ENCODE measurements at regions not wholly inside any gene's neighbourhood (a gene's known extent, or its start where the extent isn't known, plus 50 kb on each side); places are given as distances from the start of the nearest gene placed in this dataset.
"Not testable (repeated sequence)": the region's sequence is repeated elsewhere in the genome, so short reads cannot be mapped to it uniquely, and the experiment has no call there.

DNA sequence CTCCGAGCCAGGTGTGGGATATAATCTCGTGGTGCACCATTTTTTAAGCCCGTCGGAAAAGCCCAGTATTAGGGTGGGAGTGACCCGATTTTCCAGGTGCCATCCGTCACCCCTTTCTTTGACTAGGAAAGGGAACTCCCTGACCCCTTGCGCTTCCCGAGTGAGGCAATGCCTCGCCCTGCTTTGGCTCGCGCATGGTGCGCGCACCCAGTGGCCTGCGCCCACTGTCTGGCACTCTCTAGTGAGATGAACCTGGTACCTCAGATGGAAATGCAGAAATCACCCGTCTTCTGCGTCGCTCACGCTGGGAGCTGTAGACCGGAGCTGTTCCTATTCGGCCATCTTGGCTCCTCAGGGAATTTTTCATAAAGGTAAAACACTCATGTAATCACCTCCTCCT, 63.9 kb downstream of the RWDD3 start:
- H3K27ac ChIP-seq; H3K36me3 ChIP-seq (ENCODE audit: low read depth); H2AFZ ChIP-seq; H3K27me3 ChIP-seq (replicated peaks; ENCODE audit: insufficient read depth); H3K79me2 ChIP-seq (ENCODE audit: insufficient read depth); H3K9me3 ChIP-seq (ENCODE audit: low read depth); H3K4me2 ChIP-seq (ENCODE audit: unreplicated experiment); in situ Hi-C loops (cut with MboI); DNase-seq; H3K9me2 ChIP-seq (ENCODE audit: insufficient read depth); H4K20me1 ChIP-seq (ENCODE audit: insufficient read depth); H3F3A ChIP-seq (ENCODE audit: insufficient read depth); H3K4me1 ChIP-seq (ENCODE audit: insufficient read depth); H3K4me3 ChIP-seq; H3K9ac ChIP-seq: not testable (repeated sequence)
- WGBS, 2 experiments (ENCODE audit: low coverage in 1 of 2, low lambda C conversion rate in 2 of 2, missing lambda C conversion rate in 2 of 2) = 77% methylated on average over 20 of the region's 20 CpGs

DNA sequence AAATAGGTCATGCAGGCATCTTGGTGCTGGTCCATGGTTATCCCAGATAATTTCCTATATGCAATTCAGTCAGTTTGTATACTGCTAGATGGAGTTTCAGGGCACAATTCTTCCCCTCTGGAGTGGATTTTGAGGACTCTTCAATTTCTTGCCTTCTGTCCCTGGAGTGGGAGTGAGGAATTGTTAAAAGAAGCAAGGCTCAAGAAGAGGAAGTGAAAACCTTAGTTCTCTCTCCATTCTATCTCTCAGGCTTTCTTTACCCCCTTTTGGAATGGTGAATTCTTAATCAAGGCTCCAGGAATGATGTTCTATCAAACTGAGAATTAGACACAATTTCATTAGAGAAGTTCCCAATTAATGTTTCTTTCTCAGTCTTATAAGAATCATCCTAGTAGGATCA, 67.1 kb downstream of the RWDD3 start:
- no peaks in the 10 kb centered on the region for H3K36me3 ChIP-seq (ENCODE audit: low read depth)
- no peaks in the 10 kb centered on the region for H3K79me2 ChIP-seq (ENCODE audit: insufficient read depth)
- no peak overlapping the region for H3K27ac ChIP-seq
- no peaks in the 10 kb centered on the region for H3K9me2 ChIP-seq (ENCODE audit: insufficient read depth)
- H3K27me3 ChIP-seq (replicated peaks; ENCODE audit: insufficient read depth) = 0 out of 2 replicates have a peak, but pooled peaks cover under 1% of the 10 kb centered on the region
- H4K20me1 ChIP-seq (ENCODE audit: insufficient read depth) = no peaks in the 10 kb centered on the region
- no peak for DNase-seq
- in situ Hi-C loops (cut with MboI) = no loop called here
- no peak overlapping the region for H3K4me3 ChIP-seq
- H3K4me2 ChIP-seq (ENCODE audit: unreplicated experiment) = no peak overlapping the region
- no peaks in the 10 kb centered on the region for H3K9me3 ChIP-seq (ENCODE audit: low read depth)
- H3K4me1 ChIP-seq (ENCODE audit: insufficient read depth) = no peaks in the 10 kb centered on the region
- no peaks in the 10 kb centered on the region for H3F3A ChIP-seq (ENCODE audit: insufficient read depth)
- no peak overlapping the region for H2AFZ ChIP-seq
- no peak overlapping the region for H3K9ac ChIP-seq
- TF ChIP-seq EZH2phosphoT487 (IDR thresholded peaks at IDR 0.05; ENCODE audit: insufficient read depth, low read depth) (no peak), EZH2 (IDR thresholded peaks at IDR 0.05; ENCODE audit: insufficient read depth, poor library complexity, severe bottlenecking) (no peak)

DNA sequence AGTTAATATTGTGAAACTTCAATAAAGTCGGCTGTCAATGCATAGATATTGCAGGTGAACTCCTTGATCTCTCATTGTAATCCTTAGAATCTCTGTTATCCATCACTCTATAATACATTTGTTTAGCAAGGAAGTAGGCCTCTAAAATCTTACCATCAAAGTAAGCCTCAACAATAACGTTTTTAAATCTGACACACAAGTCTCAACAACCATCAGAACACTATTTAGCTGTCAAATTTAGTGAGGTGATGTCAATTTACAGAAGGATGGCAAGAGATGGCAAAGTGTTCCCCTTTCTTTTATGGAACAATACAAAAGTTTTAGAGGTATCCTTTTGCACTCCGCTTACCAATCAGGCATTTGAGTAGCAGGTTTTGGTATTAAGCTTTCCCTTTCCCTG, 67.6 kb downstream of the RWDD3 start:
- H2AFZ ChIP-seq = no peak overlapping the region
- no peaks in the 10 kb centered on the region for H3K36me3 ChIP-seq (ENCODE audit: low read depth)
- no peak overlapping the region for H3K4me2 ChIP-seq (ENCODE audit: unreplicated experiment)
- no peaks in the 10 kb centered on the region for H3F3A ChIP-seq (ENCODE audit: insufficient read depth)
- H3K4me1 ChIP-seq (ENCODE audit: insufficient read depth) = no peaks in the 10 kb centered on the region
- H3K9me3 ChIP-seq (ENCODE audit: low read depth) = no peaks in the 10 kb centered on the region
- TF ChIP-seq EZH2phosphoT487 (IDR thresholded peaks at IDR 0.05; ENCODE audit: insufficient read depth, low read depth) = no peak
- no peak for TF ChIP-seq EZH2 (IDR thresholded peaks at IDR 0.05; ENCODE audit: insufficient read depth, poor library complexity, severe bottlenecking)
- H3K27me3 ChIP-seq (replicated peaks; ENCODE audit: insufficient read depth) = peaks cover 6% of the 10 kb centered on the region; the same call in 1 of the 2 replicates
- WGBS, 2 experiments (ENCODE audit: low coverage in 1 of 2, low lambda C conversion rate in 2 of 2, missing lambda C conversion rate in 2 of 2) = 36 to 50% methylated on average over 3 of the region's 3 CpGs
- H3K9me2 ChIP-seq (ENCODE audit: insufficient read depth) = no peaks in the 10 kb centered on the region
- H3K4me3 ChIP-seq = no peak overlapping the region
- H3K9ac ChIP-seq = no peak overlapping the region
- H3K79me2 ChIP-seq (ENCODE audit: insufficient read depth) = no peaks in the 10 kb centered on the region
- no peak overlapping the region for H3K27ac ChIP-seq
- no peak for DNase-seq
- in situ Hi-C loops (cut with MboI) = no loop called here
- H4K20me1 ChIP-seq (ENCODE audit: insufficient read depth) = no peaks in the 10 kb centered on the region

DNA sequence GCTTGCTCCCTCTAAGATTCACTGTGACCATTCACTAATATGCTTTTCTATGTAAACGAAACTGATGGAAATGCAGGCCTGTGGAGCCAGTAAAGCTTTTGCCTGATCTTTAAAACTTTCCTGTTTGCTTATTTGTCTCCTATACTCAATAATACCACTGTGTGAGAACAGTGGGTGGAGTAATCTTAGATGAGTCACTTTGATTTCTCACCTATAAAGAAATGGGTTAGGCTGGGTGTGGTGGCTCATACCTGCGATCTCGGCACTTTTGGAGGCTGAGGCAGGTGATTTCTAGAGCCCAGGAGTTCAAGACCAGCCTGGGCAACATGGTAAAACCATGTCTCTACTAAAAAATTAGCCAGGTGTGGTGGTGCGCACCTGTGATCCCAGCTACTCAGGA, 70.8 kb downstream of the RWDD3 start:
- no peak overlapping the region for H3K4me3 ChIP-seq
- in situ Hi-C loops (cut with MboI) = no loop called here
- H3K4me1 ChIP-seq (ENCODE audit: insufficient read depth) = no peaks in the 10 kb centered on the region
- peaks cover 13% of the 10 kb centered on the region for H3K27me3 ChIP-seq (replicated peaks; ENCODE audit: insufficient read depth)
- H3K27ac ChIP-seq = no peak overlapping the region
- no peak overlapping the region for H2AFZ ChIP-seq
- WGBS, 2 experiments (ENCODE audit: low coverage in 1 of 2, low lambda C conversion rate in 2 of 2, missing lambda C conversion rate in 2 of 2) = 73 to 83% methylated on average over 4 of the region's 4 CpGs
- TF ChIP-seq EZH2 (IDR thresholded peaks at IDR 0.05; ENCODE audit: insufficient read depth, poor library complexity, severe bottlenecking) = no peak
- no peak for TF ChIP-seq EZH2phosphoT487 (IDR thresholded peaks at IDR 0.05; ENCODE audit: insufficient read depth, low read depth)
- DNase-seq = no peak
- no peaks in the 10 kb centered on the region for H3K79me2 ChIP-seq (ENCODE audit: insufficient read depth)
- no peaks in the 10 kb centered on the region for H4K20me1 ChIP-seq (ENCODE audit: insufficient read depth)
- no peak overlapping the region for H3K4me2 ChIP-seq (ENCODE audit: unreplicated experiment)
- H3K9ac ChIP-seq = no peak overlapping the region
- no peaks in the 10 kb centered on the region for H3F3A ChIP-seq (ENCODE audit: insufficient read depth)
- no peaks in the 10 kb centered on the region for H3K9me2 ChIP-seq (ENCODE audit: insufficient read depth)
- H3K9me3 ChIP-seq (ENCODE audit: low read depth) = no peaks in the 10 kb centered on the region
- no peaks in the 10 kb centered on the region for H3K36me3 ChIP-seq (ENCODE audit: low read depth)

DNA sequence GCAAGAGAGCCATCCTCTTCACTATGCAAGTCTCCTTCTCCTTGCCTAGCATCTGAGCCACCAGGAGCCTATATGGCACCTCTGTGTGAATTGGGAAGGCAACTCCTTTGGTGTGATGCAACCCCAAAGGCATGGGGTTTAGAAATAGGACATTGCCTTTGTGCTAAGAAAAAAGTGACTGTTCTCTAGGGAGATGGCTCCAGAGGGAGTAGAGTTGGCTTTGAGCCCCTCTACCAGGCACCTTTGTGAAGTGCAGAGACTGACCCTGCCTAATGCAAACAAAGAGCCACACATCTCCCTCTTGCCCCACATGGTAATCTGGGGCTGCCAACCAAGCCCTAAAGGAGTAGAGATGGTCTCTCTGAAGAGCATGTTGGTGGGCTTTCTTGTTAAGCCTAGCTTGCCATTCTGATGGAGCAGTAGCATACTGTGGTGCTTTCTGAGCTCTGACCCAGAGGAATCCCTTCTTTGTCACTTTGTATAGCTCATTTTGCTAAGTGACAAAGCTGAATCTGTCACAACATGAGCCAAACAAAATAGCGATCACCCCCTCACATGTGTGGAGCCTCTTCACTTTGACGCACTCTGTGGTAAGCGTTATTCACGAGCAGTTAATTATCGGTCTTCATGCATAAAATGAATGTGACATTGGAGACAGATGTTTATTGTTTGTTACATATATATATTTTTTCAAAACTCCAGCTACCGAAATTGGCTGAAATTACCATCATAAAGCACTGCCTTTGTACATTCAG, 74.4 kb downstream of the RWDD3 start:
- no peaks in the 10 kb centered on the region for H3K36me3 ChIP-seq (ENCODE audit: low read depth)
- no peaks in the 10 kb centered on the region for H4K20me1 ChIP-seq (ENCODE audit: insufficient read depth)
- no peak overlapping the region for H2AFZ ChIP-seq
- H3K4me3 ChIP-seq = no peak overlapping the region
- peaks cover 26% of the 10 kb centered on the region for H3K27me3 ChIP-seq (replicated peaks; ENCODE audit: insufficient read depth)
- no peak overlapping the region for H3K9ac ChIP-seq
- DNase-seq = no peak
- no peaks in the 10 kb centered on the region for H3F3A ChIP-seq (ENCODE audit: insufficient read depth)
- H3K4me1 ChIP-seq (ENCODE audit: insufficient read depth) = no peaks in the 10 kb centered on the region
- H3K27ac ChIP-seq = no peak overlapping the region
- no peaks in the 10 kb centered on the region for H3K9me2 ChIP-seq (ENCODE audit: insufficient read depth)
- WGBS, 2 experiments (ENCODE audit: low coverage in 1 of 2, low lambda C conversion rate in 2 of 2, missing lambda C conversion rate in 2 of 2) = 4% methylated on average over 6 of the region's 6 CpGs
- no peak overlapping the region for H3K4me2 ChIP-seq (ENCODE audit: unreplicated experiment)
- H3K79me2 ChIP-seq (ENCODE audit: insufficient read depth) = no peaks in the 10 kb centered on the region
- no peaks in the 10 kb centered on the region for H3K9me3 ChIP-seq (ENCODE audit: low read depth)
- in situ Hi-C loops (cut with MboI) = no loop called here
- no peak for TF ChIP-seq EZH2 (IDR thresholded peaks at IDR 0.05; ENCODE audit: insufficient read depth, poor library complexity, severe bottlenecking)
- TF ChIP-seq EZH2phosphoT487 (IDR thresholded peaks at IDR 0.05; ENCODE audit: insufficient read depth, low read depth) = no peak
